ENCODE measurements at regions not wholly inside any gene's neighbourhood (a gene's known extent, or its start where the extent isn't known, plus 50 kb on each side); places are given as distances from the start of the nearest gene placed in this dataset.

DNA sequence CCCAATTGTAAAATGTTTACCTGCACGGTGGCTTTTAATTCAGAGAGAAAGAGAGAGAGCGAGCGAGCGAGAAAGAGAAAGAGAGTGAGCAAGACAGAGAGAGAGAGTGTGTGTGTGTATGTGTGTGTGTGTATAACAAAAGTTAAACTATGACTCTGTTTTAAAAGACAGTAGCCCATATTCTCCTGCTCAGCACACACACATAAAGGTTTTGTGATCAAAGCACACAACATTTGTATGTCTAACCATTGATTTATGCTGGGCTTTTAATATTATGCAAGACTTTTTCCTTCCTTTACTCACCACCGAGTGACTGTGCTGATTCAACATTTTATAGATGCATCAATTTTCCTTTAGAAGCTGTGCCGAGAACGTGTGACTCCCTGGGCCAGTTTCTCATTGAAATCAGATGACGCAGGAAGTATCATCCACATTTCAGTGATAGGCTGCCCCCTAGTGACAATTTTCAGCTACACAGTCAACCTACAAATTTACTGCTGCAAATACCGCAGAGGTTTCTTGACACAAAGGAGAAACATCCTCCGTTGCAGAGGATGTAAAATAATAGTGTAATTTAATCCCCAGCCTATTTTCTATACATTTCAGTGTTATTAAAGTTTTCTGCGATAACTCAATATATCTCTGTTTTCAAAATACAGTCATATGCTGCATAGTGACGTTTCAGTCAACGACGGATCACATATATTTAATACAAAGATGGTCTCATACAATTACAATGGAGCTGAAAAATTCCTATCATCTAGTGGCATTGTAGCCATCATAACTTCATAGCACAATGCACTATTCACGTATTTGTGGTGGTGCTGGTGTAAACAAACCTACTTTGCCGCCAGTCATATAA, 165.9 kb upstream of the TANK start:
- DNase-seq (ENCODE audit: extremely low read depth in 1 of 2, low read depth in 1 of 2): peak; percentile 1 to 47

- no peak for DNase-seq (ENCODE audit: extremely low read depth in 1 of 2, low read depth in 1 of 2)
Measured at GRCh38 chr2:160996584-160996983, 163.6 kb upstream of the TANK start.

DNA sequence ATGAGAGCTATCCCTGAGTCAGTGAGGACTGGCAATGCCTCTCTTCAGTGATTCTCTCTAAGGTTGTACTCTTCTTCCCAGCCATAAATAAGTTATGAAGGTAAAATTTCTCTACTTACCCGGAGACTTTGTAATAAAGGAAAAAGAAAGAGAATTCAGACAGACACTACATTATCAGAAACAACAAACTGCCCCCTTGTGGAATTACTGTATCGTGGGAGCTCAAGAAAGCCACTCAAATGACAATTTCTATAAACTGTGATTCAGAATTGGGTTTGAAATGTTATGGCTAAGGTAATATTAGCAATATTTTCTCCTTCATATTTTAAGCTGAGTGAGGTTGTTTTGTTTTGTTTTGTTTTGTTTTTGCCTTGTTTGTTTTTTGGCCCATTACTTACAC, 155.8 kb upstream of the TANK start:
- DNase-seq (ENCODE audit: extremely low read depth in 1 of 2, low read depth in 1 of 2): no peak

DNA sequence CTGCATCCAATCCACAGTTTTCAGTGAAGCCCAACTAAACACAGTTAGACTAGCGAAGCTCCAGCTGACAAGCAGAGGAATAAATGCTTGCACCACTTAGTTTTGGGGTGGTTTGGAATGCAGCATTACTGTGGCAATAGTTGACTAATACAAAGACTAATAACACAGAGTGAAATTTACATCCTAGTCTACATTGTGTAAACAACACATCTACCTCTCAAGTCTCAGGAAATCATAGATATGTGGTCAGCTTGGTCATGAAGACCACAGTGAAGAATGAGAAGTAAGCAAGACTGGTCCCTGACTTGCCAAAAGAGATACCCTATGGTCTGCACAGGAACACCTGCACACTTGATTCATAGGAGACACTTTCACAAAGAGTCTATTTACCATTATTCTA, 155.1 kb upstream of the TANK start:
- no peak for DNase-seq (ENCODE audit: extremely low read depth in 1 of 2, low read depth in 1 of 2)

DNA sequence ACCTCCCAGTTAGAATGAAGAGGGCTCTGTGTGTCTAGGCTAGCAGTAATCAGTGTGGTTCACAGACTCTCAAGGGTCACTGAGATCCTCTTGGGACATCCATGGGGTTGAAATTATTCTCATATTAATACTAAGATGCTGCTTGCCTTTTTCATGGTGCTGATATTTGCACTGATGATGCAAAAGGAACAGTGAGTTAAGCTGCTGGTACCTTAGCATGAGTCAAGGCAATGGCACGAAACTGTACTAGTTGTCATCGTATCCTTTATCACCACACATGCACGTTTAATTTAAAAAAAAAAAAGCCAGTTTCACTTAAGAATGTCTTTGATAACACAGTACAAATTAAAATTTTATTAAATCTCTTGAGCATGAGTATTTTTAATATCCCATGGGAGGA, 151.9 kb upstream of the TANK start:
- DNase-seq (ENCODE audit: extremely low read depth in 1 of 2, low read depth in 1 of 2): no peak

GRCh38 chr2:161010503-161011015, 149.7 kb upstream of the TANK start:
- no peak for DNase-seq (ENCODE audit: extremely low read depth in 1 of 2, low read depth in 1 of 2)

DNA sequence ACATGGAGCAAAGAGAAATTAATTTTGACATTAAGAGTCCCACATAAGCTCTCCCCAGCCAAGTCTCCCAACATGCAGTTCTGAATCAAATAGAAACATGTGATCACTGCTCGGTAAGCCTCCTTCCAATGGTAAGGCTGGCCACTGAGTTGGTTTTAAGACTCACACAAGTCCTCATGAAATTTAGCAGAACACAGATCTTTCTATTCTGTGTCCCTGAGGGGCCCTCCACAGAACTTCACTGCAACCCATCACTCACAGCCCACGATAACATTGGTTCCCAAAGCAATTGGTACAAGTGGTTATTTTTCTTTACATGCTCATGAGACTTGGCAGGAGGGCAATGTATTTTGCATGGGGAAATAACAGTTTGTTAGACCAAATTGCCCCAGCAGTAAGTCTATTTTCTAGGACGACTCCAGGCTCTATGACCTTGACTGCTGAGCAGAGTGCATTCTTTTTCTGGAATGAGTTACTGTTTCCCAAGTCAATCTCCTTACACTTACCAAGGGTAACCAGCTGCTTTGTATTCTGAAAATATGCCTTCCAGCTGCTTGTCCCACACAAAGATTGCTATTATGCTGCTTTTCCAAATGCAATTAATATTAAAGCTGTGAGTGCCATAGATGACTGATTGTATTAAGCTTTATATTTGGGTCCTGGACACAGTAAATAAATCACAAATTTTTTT, 142.3 kb upstream of the TANK start:
- no peak for DNase-seq (ENCODE audit: extremely low read depth in 1 of 2, low read depth in 1 of 2)

- no peak for DNase-seq (ENCODE audit: extremely low read depth in 1 of 2, low read depth in 1 of 2)
Measured at GRCh38 chr2:161019311-161019710, 140.9 kb upstream of the TANK start.

GRCh38 chr2:161020437-161020836, 139.8 kb upstream of the TANK start:
- DNase-seq (ENCODE audit: extremely low read depth in 1 of 2, low read depth in 1 of 2): no peak

GRCh38 chr2:161028581-161028980, 131.6 kb upstream of the TANK start:
- no peak for DNase-seq (ENCODE audit: extremely low read depth in 1 of 2, low read depth in 1 of 2)

- no peak for DNase-seq (ENCODE audit: extremely low read depth in 1 of 2, low read depth in 1 of 2)
Measured at GRCh38 chr2:161029321-161029720, 130.9 kb upstream of the TANK start.

DNA sequence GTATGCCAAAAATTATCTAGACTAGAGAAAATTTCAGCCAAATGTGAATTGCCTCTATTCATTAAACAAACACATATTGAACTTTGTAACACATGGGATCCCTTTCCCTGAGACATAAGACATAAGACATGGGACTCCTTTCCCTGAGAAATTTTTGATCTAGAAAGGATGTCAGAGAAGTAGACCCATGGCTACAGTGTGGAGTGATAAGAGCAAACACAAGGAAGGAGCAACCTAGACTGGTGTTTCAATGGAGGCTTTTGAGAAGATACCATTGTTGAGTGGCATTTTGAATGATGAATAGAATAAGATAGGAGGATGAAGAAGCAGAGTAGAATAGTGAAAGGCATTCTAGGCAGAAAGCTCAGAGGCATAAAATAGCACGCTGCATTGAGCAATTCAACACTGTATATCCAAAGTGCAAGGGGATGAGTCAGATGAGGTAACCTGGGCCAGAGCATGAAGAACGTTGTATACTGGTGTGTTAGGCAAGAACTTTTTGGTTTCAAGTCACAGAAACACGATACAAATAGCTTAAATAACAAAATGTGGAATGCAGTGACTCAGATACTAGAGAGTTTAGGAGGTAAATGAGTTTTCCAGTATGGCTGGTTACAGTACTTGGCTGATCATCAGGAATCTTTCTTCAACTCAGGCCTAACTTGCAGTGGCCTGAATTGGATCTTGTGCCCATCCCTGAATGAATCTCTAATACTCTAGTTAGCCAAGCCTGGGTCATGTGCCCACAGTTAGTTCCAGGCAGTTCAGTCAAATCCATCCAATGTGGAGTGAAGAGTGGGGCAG, 129.8 kb upstream of the TANK start:
- no peak for DNase-seq (ENCODE audit: extremely low read depth in 1 of 2, low read depth in 1 of 2)

DNA sequence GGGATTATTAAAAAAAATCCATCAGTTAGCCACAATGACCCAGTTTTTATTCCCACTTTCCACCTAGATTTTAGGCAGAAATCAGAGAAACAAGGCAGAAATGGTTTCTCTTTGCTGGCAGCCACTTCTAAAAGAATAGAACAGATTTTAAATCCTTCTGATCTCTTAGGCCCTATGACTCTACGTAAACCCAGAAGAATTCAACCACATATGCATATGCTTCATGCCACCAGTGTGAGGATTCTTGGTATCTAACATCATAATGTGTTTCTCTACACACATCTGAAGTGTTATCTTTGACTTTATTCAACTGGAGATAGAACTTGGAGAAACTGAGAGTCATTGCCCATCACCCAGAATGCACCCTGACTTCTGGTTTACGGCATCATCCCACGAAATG, 128.7 kb upstream of the TANK start:
- DNase-seq (ENCODE audit: extremely low read depth in 1 of 2, low read depth in 1 of 2): no peak

DNA sequence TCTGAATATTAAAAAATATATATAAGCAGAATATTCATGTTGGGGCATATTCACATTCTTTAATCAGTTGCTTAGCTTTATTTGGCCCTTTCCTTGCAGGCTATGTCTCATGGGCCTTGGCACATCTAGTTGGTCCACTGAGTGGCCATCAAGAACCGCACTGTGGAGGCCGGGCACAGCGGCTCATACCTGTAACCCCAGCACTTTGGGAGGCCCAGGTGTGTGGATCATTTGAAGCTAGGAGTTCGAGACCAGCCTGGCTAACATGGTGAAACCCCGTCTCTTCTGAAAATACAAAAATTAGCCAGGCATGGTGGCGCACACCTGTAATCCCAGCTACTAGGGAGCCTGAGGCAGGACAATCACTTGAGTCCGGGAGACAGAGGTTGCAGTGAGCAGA, 127.6 kb upstream of the TANK start:
- DNase-seq (ENCODE audit: extremely low read depth in 1 of 2, low read depth in 1 of 2): no peak

GRCh38 chr2:161033059-161033660, 127.1 kb upstream of the TANK start:
- DNase-seq (ENCODE audit: extremely low read depth in 1 of 2, low read depth in 1 of 2): no peak

DNA sequence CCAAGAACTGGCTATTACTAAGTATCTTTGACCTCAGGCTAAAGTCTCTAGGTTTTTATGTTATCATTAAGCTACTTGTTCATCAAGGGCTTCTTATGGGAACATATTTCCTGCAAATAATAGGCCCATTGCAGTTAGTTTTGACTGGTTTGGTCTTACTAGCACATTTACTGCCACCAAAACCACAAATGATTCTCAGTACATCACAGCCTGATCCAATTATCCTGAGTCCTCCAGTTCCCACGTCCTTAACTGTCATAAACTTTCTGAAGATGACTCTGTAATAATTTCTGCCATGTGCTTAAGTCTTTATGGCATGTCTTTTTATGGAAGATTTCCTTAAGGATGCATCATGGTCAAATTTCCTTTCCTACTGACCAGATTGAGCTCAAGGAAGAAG, 123.3 kb upstream of the TANK start:
- DNase-seq (ENCODE audit: extremely low read depth in 1 of 2, low read depth in 1 of 2): no peak

DNA sequence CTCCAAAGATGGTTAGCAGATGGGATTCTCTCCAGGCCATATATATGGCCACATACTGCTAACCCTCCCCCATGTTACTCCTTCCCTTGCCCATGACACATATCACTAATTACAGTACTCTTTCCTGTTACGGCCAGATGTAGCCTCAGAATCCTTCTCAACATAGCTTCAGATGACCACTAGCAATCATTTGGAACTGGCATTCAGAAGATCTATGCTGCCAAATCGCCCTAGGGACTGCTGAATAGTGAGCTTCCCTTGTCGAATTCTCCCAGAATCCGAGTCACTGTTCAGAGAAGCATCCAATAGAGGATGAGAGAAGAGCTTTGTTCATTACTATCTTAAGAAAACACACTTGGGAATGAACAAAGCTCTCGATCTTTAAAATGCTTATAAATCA, 121.2 kb upstream of the TANK start:
- no peak for DNase-seq (ENCODE audit: extremely low read depth in 1 of 2, low read depth in 1 of 2)

DNA sequence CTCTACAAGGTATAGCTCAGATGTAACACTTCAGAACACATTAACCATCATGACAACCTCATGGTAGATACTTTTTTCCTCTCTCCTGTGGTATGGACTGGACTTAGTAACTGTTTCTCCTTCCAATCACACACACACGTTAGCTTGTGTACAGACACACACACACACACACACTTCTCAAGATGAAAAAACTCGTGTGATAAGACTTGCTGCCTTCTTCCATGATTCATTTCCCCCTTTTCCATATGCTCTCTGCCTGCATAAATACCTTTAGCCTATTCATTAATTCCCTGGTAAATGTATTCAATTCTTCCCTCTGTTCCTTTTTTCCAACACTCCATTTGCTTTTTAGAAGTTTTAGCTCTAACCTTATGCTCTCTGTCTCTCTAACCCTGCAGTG, 118.9 kb upstream of the TANK start:
- no peak for DNase-seq (ENCODE audit: extremely low read depth in 1 of 2, low read depth in 1 of 2)

DNA sequence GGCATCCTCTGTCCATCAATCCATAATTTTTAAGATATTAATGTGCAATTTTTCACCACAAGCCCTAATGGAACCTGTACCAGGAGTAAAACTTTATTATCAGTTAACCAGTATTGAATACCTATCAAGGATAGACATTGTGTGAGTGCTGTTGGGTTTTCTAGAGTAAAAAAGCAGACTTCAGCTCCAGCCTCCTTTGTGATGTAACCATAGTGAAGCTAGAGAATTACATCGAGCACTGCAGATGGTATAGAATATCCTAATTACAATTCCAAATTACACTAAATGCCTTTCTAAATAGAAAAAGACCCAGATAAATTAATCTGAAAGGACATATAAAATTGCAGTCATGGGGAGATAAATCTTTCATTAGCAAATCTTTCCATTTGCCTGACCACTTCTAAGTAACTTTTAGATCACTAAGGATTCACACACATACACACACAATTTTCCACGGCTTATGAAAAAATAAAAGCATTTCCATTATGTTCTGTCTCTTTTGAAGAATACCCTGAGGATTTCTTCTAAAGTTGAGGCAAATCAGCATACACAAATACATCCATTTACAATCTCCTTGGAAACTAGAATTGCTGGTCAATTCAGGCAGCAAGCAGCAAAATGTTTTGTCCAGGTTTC, 117.1 kb upstream of the TANK start:
- no peak for DNase-seq (ENCODE audit: extremely low read depth in 1 of 2, low read depth in 1 of 2)

- DNase-seq (ENCODE audit: extremely low read depth in 1 of 2, low read depth in 1 of 2): no peak
Measured at GRCh38 chr2:161044095-161044865, 115.9 kb upstream of the TANK start.

Data from stimulated activated CD8-positive, alpha-beta memory T cell treated with anti-CD3 and anti-CD28 coated beads, Interleukin-7, amount 100 ng/mL, for 48 hours (primary cell).